ENCODE measurements at regions not wholly inside any gene's neighbourhood (a gene's known extent, or its start where the extent isn't known, plus 50 kb on each side); places are given as distances from the start of the nearest gene placed in this dataset.

- no peak for TF ChIP-seq TAF1 (IDR thresholded peaks at IDR 0.05; ENCODE audit: borderline replicate concordance, insufficient read depth, low read length)
- TF ChIP-seq FOXP2 (optimal IDR thresholded peaks at IDR 0.05; ENCODE audit: borderline replicate concordance, extremely low read depth, extremely low read length, insufficient read depth), result no peak
- no peak for TF ChIP-seq SIN3A (IDR thresholded peaks at IDR 0.05; ENCODE audit: borderline replicate concordance, insufficient read depth, low read length)
- TF ChIP-seq POLR2AphosphoS5 (IDR thresholded peaks at IDR 0.05; ENCODE audit: low read depth, low read length), result no peak
- TF ChIP-seq REST (IDR thresholded peaks at IDR 0.05; ENCODE audit: insufficient read depth in 1 of 2, low read depth in 2 of 2, low read length in 2 of 2), result no peak
Measured at GRCh38 chr4:151930372-151930771, 169.6 kb upstream of the GATB start.

GRCh38 chr4:151928112-151928511 lies 167.3 kb upstream of the GATB start:
- TF ChIP-seq SIN3A (IDR thresholded peaks at IDR 0.05; ENCODE audit: borderline replicate concordance, insufficient read depth, low read length), result no peak
- no peak for TF ChIP-seq REST (IDR thresholded peaks at IDR 0.05; ENCODE audit: insufficient read depth in 1 of 2, low read depth in 2 of 2, low read length in 2 of 2)
- no peak for TF ChIP-seq POLR2AphosphoS5 (IDR thresholded peaks at IDR 0.05; ENCODE audit: low read depth, low read length)
- no peak for TF ChIP-seq TAF1 (IDR thresholded peaks at IDR 0.05; ENCODE audit: borderline replicate concordance, insufficient read depth, low read length)
- TF ChIP-seq FOXP2 (optimal IDR thresholded peaks at IDR 0.05; ENCODE audit: borderline replicate concordance, extremely low read depth, extremely low read length, insufficient read depth), result no peak

DNA sequence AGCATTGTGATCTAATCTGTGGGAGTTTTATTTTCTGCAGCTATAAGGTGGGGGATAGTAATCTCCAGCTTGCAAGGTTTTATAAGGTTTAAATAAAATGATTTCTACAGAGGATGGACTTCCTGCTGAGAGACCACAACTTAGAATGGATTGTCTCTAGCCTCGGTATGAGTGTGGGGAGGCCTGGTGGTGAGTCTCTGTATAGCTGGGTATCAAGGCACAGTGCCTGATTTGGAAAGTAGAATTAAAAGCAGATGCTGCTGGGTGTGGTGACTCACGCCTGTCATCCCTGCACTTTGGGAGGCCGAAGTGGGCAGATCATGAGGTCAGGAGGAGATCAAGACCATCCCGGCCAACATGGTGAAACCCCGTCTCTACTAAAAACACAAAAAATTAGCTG lies 162.0 kb upstream of the GATB start:
- no peak for TF ChIP-seq SIN3A (IDR thresholded peaks at IDR 0.05; ENCODE audit: borderline replicate concordance, insufficient read depth, low read length)
- no peak for TF ChIP-seq FOXP2 (optimal IDR thresholded peaks at IDR 0.05; ENCODE audit: borderline replicate concordance, extremely low read depth, extremely low read length, insufficient read depth)
- TF ChIP-seq REST (IDR thresholded peaks at IDR 0.05; ENCODE audit: insufficient read depth in 1 of 2, low read depth in 2 of 2, low read length in 2 of 2), result no peak
- TF ChIP-seq TAF1 (IDR thresholded peaks at IDR 0.05; ENCODE audit: borderline replicate concordance, insufficient read depth, low read length), result no peak
- no peak for TF ChIP-seq POLR2AphosphoS5 (IDR thresholded peaks at IDR 0.05; ENCODE audit: low read depth, low read length)

- TF ChIP-seq TAF1 (IDR thresholded peaks at IDR 0.05; ENCODE audit: borderline replicate concordance, insufficient read depth, low read length) (no peak), POLR2AphosphoS5 (IDR thresholded peaks at IDR 0.05; ENCODE audit: low read depth, low read length) (no peak), FOXP2 (optimal IDR thresholded peaks at IDR 0.05; ENCODE audit: borderline replicate concordance, extremely low read depth, extremely low read length, insufficient read depth) (no peak), SIN3A (IDR thresholded peaks at IDR 0.05; ENCODE audit: borderline replicate concordance, insufficient read depth, low read length) (no peak), REST (IDR thresholded peaks at IDR 0.05; ENCODE audit: insufficient read depth in 1 of 2, low read depth in 2 of 2, low read length in 2 of 2) (no peak)
Measured at GRCh38 chr4:151922306-151922705, 161.5 kb upstream of the GATB start.

- TF ChIP-seq REST (IDR thresholded peaks at IDR 0.05; ENCODE audit: insufficient read depth in 1 of 2, low read depth in 2 of 2, low read length in 2 of 2) (no peak), TAF1 (IDR thresholded peaks at IDR 0.05; ENCODE audit: borderline replicate concordance, insufficient read depth, low read length) (no peak), POLR2AphosphoS5 (IDR thresholded peaks at IDR 0.05; ENCODE audit: low read depth, low read length) (no peak), FOXP2 (optimal IDR thresholded peaks at IDR 0.05; ENCODE audit: borderline replicate concordance, extremely low read depth, extremely low read length, insufficient read depth) (no peak), SIN3A (IDR thresholded peaks at IDR 0.05; ENCODE audit: borderline replicate concordance, insufficient read depth, low read length) (no peak)
Measured at GRCh38 chr4:151921811-151922210, 161.0 kb upstream of the GATB start.

All from PFSK-1 (cell line).